GM12875 (cell line): ENCODE measurements at regions not wholly inside any gene's neighbourhood (a gene's known extent, or its start where the extent isn't known, plus 50 kb on each side); places are given as distances from the start of the nearest gene placed in this dataset.
"Not testable (repeated sequence)": the region's sequence is repeated elsewhere in the genome, so short reads cannot be mapped to it uniquely, and the experiment has no call there.

ENCODE experiments used
- H3K4me3 ChIP-seq: one replicate; pipeline ENCODE4 v1.5.1; 2011; ENCODE audit warnings: low read depth, low read length, control low read depth
- CTCF ChIP-seq: IDR thresholded peaks from 2 replicates; pipeline ENCODE4 v1.5.1; 2011; ENCODE audit warnings: low read depth, mild to moderate bottlenecking, control low read depth, inconsistent platforms, low read length, moderate library complexity, borderline replicate concordance; ENCODE audit not compliant: insufficient read depth

GRCh38 chr1:173360487-173361063 is 116.6 kb upstream of the PRDX6 start:
- TF ChIP-seq CTCF = no peak
- H3K4me3 ChIP-seq = no peak overlapping the region

- TF ChIP-seq CTCF = no peak
- H3K4me3 ChIP-seq = no peak overlapping the region
These were observed 114.6 kb upstream of the PRDX6 start for GRCh38 chr1:173362543-173362942.

GRCh38 chr1:173364827-173365226 is 112.3 kb upstream of the PRDX6 start:
- TF ChIP-seq CTCF = no peak
- no peak overlapping the region for H3K4me3 ChIP-seq

GRCh38 chr1:173365341-173365740 is 111.8 kb upstream of the PRDX6 start:
- H3K4me3 ChIP-seq = no peak overlapping the region
- TF ChIP-seq CTCF = no peak

- H3K4me3 ChIP-seq = no peak overlapping the region
- no peak for TF ChIP-seq CTCF
These were observed 110.0 kb upstream of the PRDX6 start for GRCh38 chr1:173367136-173367535.

GRCh38 chr1:173370586-173370985 is 106.5 kb upstream of the PRDX6 start:
- not testable (repeated sequence) for H3K4me3 ChIP-seq

GRCh38 chr1:173376065-173376464 is 101.1 kb upstream of the PRDX6 start:
- H3K4me3 ChIP-seq = not testable (repeated sequence)

GRCh38 chr1:173377266-173377665 is 99.9 kb upstream of the PRDX6 start:
- no peak overlapping the region for H3K4me3 ChIP-seq
- TF ChIP-seq CTCF = no peak
